Mesenchymal stem cell (in vitro differentiated cells and primary cell): ENCODE measurements at regions not wholly inside any gene's neighbourhood (a gene's known extent, or its start where the extent isn't known, plus 50 kb on each side); places are given as distances from the start of the nearest gene placed in this dataset.

Experiments
- DNase-seq: peaks from one replicate; pipeline ENCODE4 v3.0.0-alpha.2; 2013
- H2AFZ ChIP-seq: one replicate; pipeline ENCODE4 v1.6.1; 2013; ENCODE audit warnings: low read depth, mild to moderate bottlenecking, control low read depth, inconsistent platforms, low read length, moderate library complexity
- H2AK5ac ChIP-seq: 2 replicates; pipeline ENCODE4 v1.6.1; 2013; ENCODE audit warnings: low read length, moderate library complexity, mild to moderate bottlenecking, inconsistent platforms; ENCODE audit not compliant: severe bottlenecking
- H2BK120ac ChIP-seq: one replicate; pipeline ENCODE4 v1.6.1; 2013; ENCODE audit warnings: low read depth, mild to moderate bottlenecking, inconsistent platforms, low read length, moderate library complexity
- H2BK12ac ChIP-seq, 2 experiments: one replicate each; pipeline ENCODE4 v1.6.1; 2013; ENCODE audit warnings: inconsistent platforms in 2 of 2, low read length in 2 of 2, mild to moderate bottlenecking in 2 of 2, moderate library complexity in 2 of 2, control low read depth in 1 of 2
- H2BK15ac ChIP-seq: one replicate; pipeline ENCODE4 v1.6.1; 2013; ENCODE audit warnings: mild to moderate bottlenecking, low read depth, inconsistent platforms; ENCODE audit not compliant: poor library complexity, severe bottlenecking
- H2BK5ac ChIP-seq: 2 replicates; pipeline ENCODE4 v1.6.1; 2013; ENCODE audit warnings: low read depth, mild to moderate bottlenecking, low read length, control low read depth, inconsistent platforms; ENCODE audit not compliant: poor library complexity, severe bottlenecking
- H3K14ac ChIP-seq, 2 experiments: one replicate each; pipeline ENCODE4 v1.6.1; 2013; ENCODE audit warnings: inconsistent platforms in 2 of 2, low read length in 2 of 2, control low read depth in 1 of 2, mild to moderate bottlenecking in 1 of 2, moderate library complexity in 1 of 2
- H3K18ac ChIP-seq, 2 experiments: one replicate each; pipeline ENCODE4 v1.6.1; 2013; ENCODE audit warnings: inconsistent platforms in 2 of 2, low read length in 2 of 2, control low read depth in 1 of 2, low read depth in 1 of 2, mild to moderate bottlenecking in 1 of 2
- H3K23ac ChIP-seq, 2 experiments: one replicate each; pipeline ENCODE4 v1.6.1; 2013; ENCODE audit warnings: inconsistent platforms in 2 of 2, low read length in 2 of 2, mild to moderate bottlenecking in 2 of 2, moderate library complexity in 2 of 2, control low read depth in 1 of 2
- H3K27ac ChIP-seq: 2 replicates; pipeline ENCODE4 v1.5.1; 2013; ENCODE audit warnings: mild to moderate bottlenecking, moderate library complexity, low read length, control low read depth, inconsistent platforms; ENCODE audit not compliant: poor library complexity, severe bottlenecking
- H3K27me3 ChIP-seq, 2 experiments: 2 replicates each; pipeline versions ENCODE4 v1.6.1 to v1.7.0; 2013; ENCODE audit warnings: low read length in 2 of 2, mild to moderate bottlenecking in 2 of 2, moderate library complexity in 2 of 2, control low read depth in 1 of 2, inconsistent platforms in 1 of 2; ENCODE audit not compliant: control insufficient read depth in 1 of 2, insufficient read depth in 1 of 2
- H3K36me3 ChIP-seq, 2 experiments: 2 replicates each; pipeline versions ENCODE4 v1.6.1 to v1.7.0; 2013; ENCODE audit warnings: low read length in 2 of 2, control low read depth in 1 of 2, inconsistent platforms in 1 of 2, low read depth in 1 of 2, mild to moderate bottlenecking in 1 of 2; ENCODE audit not compliant: insufficient read depth in 2 of 2, control insufficient read depth in 1 of 2
- H3K4ac ChIP-seq, 2 experiments: one replicate each; pipeline ENCODE4 v1.6.1; 2013; ENCODE audit warnings: inconsistent platforms in 2 of 2, low read length in 2 of 2, mild to moderate bottlenecking in 2 of 2, moderate library complexity in 2 of 2, control low read depth in 1 of 2, low read depth in 1 of 2
- H3K4me1 ChIP-seq: 2 replicates; pipeline ENCODE4 v1.6.1; 2013; ENCODE audit warnings: low read depth, low read length, control low read depth; ENCODE audit not compliant: control insufficient read depth, insufficient read depth
- H3K4me2 ChIP-seq: 2 replicates; pipeline ENCODE4 v1.6.1; 2013; ENCODE audit warnings: low read length, mild to moderate bottlenecking, inconsistent platforms; ENCODE audit not compliant: poor library complexity, severe bottlenecking
- H3K4me3 ChIP-seq, 2 experiments: 2 replicates each; pipeline versions ENCODE4 v1.5.1 to v1.7.0; 2013; ENCODE audit warnings: low read length in 2 of 2, mild to moderate bottlenecking in 2 of 2, control low read depth in 1 of 2, low read depth in 1 of 2; ENCODE audit not compliant: insufficient read depth in 1 of 2
- H3K79me1 ChIP-seq: replicated peaks from 2 replicates; pipeline ENCODE4 v1.6.1; 2013; ENCODE audit warnings: mild to moderate bottlenecking, control low read depth, low read length, inconsistent platforms; ENCODE audit not compliant: poor library complexity, severe bottlenecking
- H3K9ac ChIP-seq: 2 replicates; pipeline ENCODE4 v1.7.0; 2013; ENCODE audit warnings: mild to moderate bottlenecking, low read length, moderate library complexity
- H3K9me3 ChIP-seq: 2 replicates; pipeline ENCODE4 v1.7.0; 2013; ENCODE audit warnings: mild to moderate bottlenecking, low read length; ENCODE audit not compliant: control insufficient read depth
- H4K8ac ChIP-seq: one replicate; pipeline ENCODE4 v1.6.1; 2013; ENCODE audit warnings: inconsistent platforms, mild to moderate bottlenecking, low read length, moderate library complexity
- H4K91ac ChIP-seq: one replicate; pipeline ENCODE4 v1.6.1; 2013; ENCODE audit warnings: mild to moderate bottlenecking, low read length, inconsistent platforms
- WGBS: methylation state at CpG from one replicate; pipeline ENCODE4 v1.1.7; 2013; ENCODE audit warnings: mixed read lengths; 5-methylcytosine and 5-hydroxymethylcytosine counted together

DNA sequence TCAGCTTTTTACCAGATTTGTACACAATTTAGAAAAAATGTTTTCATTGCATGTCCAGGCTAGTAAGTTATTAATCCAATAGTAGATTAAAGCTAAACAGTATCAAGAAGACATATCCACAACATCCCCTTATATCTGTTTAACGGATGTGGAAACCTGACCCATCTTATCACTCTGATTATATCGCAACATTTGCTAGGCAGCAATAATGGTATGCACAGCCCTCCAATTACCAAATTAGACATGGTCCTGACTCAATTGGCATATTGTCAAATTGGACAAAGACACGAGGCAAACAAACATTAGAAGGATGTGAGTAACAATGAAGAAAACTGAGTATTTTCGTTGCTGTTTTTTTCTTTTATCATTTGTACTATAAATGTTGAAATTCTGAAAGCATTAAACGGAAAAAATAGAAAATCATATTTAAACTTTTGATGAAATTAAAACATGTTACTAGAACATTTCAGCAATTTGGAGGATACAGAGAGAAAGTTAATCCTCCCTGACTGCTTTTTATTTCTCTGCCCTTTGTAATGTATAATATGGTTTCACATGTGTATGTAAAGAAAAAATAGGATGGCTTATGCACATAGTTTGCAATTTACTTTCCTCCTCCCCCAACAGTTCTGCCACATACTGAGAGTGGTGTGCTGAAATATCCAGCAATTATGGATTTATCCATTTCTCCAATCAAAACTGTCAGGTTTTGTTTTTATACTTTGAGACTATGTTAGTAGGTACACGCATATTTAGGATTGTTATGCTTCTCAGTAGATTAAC, 633.7 kb downstream of the ZIC1 start:
- no peak overlapping the region for H3K14ac ChIP-seq
- H3K18ac ChIP-seq: no peak overlapping the region
- no peak overlapping the region for H2AK5ac ChIP-seq
- no peak overlapping the region for H2AFZ ChIP-seq
- no peak overlapping the region for H3K23ac ChIP-seq
- no peaks in the 10 kb centered on the region for H3K79me1 ChIP-seq
- H4K91ac ChIP-seq: no peak overlapping the region
- H3K4ac ChIP-seq: no peak overlapping the region
- H2BK12ac ChIP-seq: no peak overlapping the region
- no peak for DNase-seq
- no peaks in the 10 kb centered on the region for H3K9me3 ChIP-seq
- H3K27me3 ChIP-seq: no peaks in the 10 kb centered on the region
- H3K9ac ChIP-seq: no peak overlapping the region
- H4K8ac ChIP-seq: no peak overlapping the region
- no peak overlapping the region for H2BK5ac ChIP-seq
- no peaks in the 10 kb centered on the region for H3K4me1 ChIP-seq
- no peak overlapping the region for H3K4me2 ChIP-seq
- no peak overlapping the region for H2BK15ac ChIP-seq
- no peak overlapping the region for H3K27ac ChIP-seq
- no peak overlapping the region for H2BK120ac ChIP-seq
- whole genome bisulfite sequencing: 98% methylated on average over 2 of the region's 6 CpGs
- no peak overlapping the region for H3K4me3 ChIP-seq
- no peaks in the 10 kb centered on the region for H3K36me3 ChIP-seq

DNA sequence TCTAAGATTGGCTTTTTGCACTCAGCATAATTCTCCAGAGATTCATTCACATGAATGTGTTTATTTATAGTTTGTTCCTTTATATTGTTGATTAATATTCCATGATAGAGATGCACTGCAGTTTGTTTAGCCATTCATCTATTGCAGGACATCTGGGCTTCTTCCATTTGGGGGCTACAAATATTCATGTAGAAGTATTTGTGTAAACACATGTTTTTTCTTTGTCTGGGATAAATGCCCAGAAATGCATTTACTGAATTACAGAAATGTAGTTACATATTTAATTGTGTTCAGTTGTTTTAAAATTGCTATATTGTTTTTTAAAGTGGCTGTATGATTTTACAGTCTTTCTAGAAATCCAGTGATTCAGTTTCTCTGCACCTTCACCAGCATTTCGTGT, 635.0 kb downstream of the ZIC1 start:
- no peaks in the 10 kb centered on the region for H3K4me1 ChIP-seq
- H4K8ac ChIP-seq: no peak overlapping the region
- H2AFZ ChIP-seq: no peak overlapping the region
- H3K23ac ChIP-seq: no peak overlapping the region
- no peak overlapping the region for H2BK12ac ChIP-seq
- H3K9me3 ChIP-seq: no peaks in the 10 kb centered on the region
- no peak overlapping the region for H3K4me2 ChIP-seq
- no peak overlapping the region for H4K91ac ChIP-seq
- no peak overlapping the region for H3K9ac ChIP-seq
- no peak overlapping the region for H2AK5ac ChIP-seq
- H3K27me3 ChIP-seq: no peaks in the 10 kb centered on the region
- no peak overlapping the region for H2BK120ac ChIP-seq
- H3K79me1 ChIP-seq: no peaks in the 10 kb centered on the region
- H3K4ac ChIP-seq: no peak overlapping the region
- no peak overlapping the region for H3K4me3 ChIP-seq
- no peak overlapping the region for H3K14ac ChIP-seq
- no peaks in the 10 kb centered on the region for H3K36me3 ChIP-seq
- no peak overlapping the region for H3K18ac ChIP-seq
- no CpG with 5 or more reads among the region's 1 CpG for WGBS
- H3K27ac ChIP-seq: no peak overlapping the region
- no peak overlapping the region for H2BK15ac ChIP-seq
- H2BK5ac ChIP-seq: no peak overlapping the region
- DNase-seq: no peak

DNA sequence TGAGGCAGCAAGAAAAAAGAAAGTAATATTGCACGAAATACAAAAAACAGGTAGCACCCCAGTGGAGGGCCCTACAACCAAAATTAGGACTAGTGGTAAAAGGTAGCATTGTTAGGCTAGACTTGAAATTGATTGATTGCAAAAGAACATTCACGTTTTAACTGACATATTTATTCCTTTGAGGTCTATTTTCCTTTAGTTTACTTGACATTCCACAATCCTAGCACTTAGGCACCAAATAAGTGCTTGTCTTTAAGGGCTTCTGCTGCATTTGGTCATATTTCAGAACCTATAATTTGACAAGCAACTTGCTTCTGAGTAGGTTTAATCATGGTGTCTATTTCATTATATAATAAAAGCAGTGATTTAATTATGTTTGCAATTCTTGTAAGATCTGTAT, 642.7 kb upstream of the AGTR1 start:
- Histone ChIP-seq H3K18ac (no peak overlapping the region), H3K14ac (no peak overlapping the region), H4K8ac (no peak overlapping the region), H3K27ac (no peak overlapping the region), H3K9ac (no peak overlapping the region), H2BK12ac (no peak overlapping the region), H2AFZ (no peak overlapping the region), H3K23ac (no peak overlapping the region), H3K9me3 (no peaks in the 10 kb centered on the region), H2AK5ac (no peak overlapping the region), H2BK5ac (no peak overlapping the region), H3K79me1 (no peaks in the 10 kb centered on the region), H2BK15ac (no peak overlapping the region), H3K27me3 (no peaks in the 10 kb centered on the region), H3K4me2 (no peak overlapping the region), H3K4ac (no peak overlapping the region), H4K91ac (no peak overlapping the region), H3K4me1 (no peaks in the 10 kb centered on the region), H3K36me3 (no peaks in the 10 kb centered on the region), H3K4me3 (no peak overlapping the region), H2BK120ac (no peak overlapping the region)
- WGBS: 100% methylated on average over 1 of the region's 2 CpGs
- DNase-seq: no peak

DNA sequence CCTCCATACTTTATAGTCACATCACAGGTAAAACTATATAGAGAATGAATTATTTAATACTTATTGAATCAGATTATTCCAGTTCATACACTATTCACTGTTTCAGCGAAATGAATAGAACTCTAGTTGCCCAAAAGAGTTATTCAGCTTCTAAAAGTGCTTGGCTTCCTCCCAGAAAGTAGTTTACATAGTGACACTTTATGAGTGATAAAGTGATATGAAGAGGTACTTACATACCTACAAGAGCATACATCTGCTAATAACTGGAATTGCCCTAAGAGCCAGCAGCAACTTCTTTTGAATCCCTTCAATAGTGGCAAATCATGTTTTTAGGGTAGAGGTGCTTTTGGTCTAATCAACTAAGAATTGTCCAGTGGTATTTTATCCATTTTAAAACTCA, 635.1 kb upstream of the AGTR1 start:
- no CpG with 5 or more reads among the region's 1 CpG for WGBS
- Histone ChIP-seq H3K27ac (no peak overlapping the region), H2BK5ac (no peak overlapping the region), H3K9me3 (no peaks in the 10 kb centered on the region), H3K36me3 (no peaks in the 10 kb centered on the region), H2AK5ac (no peak overlapping the region), H3K23ac (no peak overlapping the region), H3K4me3 (no peak overlapping the region), H2BK120ac (no peak overlapping the region), H3K79me1 (no peaks in the 10 kb centered on the region), H3K4me1 (no peaks in the 10 kb centered on the region), H3K4me2 (no peak overlapping the region), H4K91ac (no peak overlapping the region), H3K27me3 (no peaks in the 10 kb centered on the region), H3K9ac (no peak overlapping the region), H3K4ac (no peak overlapping the region), H2BK12ac (no peak overlapping the region), H3K18ac (no peak overlapping the region), H4K8ac (no peak overlapping the region), H3K14ac (no peak overlapping the region), H2BK15ac (no peak overlapping the region), H2AFZ (no peak overlapping the region)
- no peak for DNase-seq
